Progenitor cell of endocrine pancreas (in vitro differentiated cells): ENCODE measurements at regions not wholly inside any gene's neighbourhood (a gene's known extent, or its start where the extent isn't known, plus 50 kb on each side); places are given as distances from the start of the nearest gene placed in this dataset.

Source experiments
- DNase-seq: peaks from one replicate; pipeline ENCODE4 v3.0.0; 2021; ENCODE audit warnings: low spot score; ENCODE audit not compliant: unreplicated experiment
- H3K27ac Mint-ChIP-seq: 2 replicates; pipeline ENCODE4 v1.8.0; 2021; ENCODE audit warnings: mild to moderate bottlenecking, moderate library complexity, mixed read lengths
- H3K27me3 Mint-ChIP-seq: 2 replicates; pipeline ENCODE4 v1.8.0; 2021; ENCODE audit warnings: mixed read lengths
- H3K36me3 Mint-ChIP-seq: 2 replicates; pipeline ENCODE4 v1.8.0; 2022; ENCODE audit warnings: mixed read lengths; ENCODE audit not compliant: insufficient read depth
- H3K4me1 Mint-ChIP-seq: 2 replicates; pipeline ENCODE4 v1.8.0; 2021; ENCODE audit warnings: low read depth, mixed read lengths
- H3K4me3 Mint-ChIP-seq: 2 replicates; pipeline ENCODE4 v1.8.0; 2021; ENCODE audit warnings: low read depth, mild to moderate bottlenecking, moderate library complexity, mixed read lengths
- H3K9me3 Mint-ChIP-seq: 2 replicates; pipeline ENCODE4 v1.8.0; 2021; ENCODE audit warnings: low read depth, mixed read lengths
- TF ChIP-seq, protein P1 (sequence below): fragments of 200-600 bp; sonication (generic); IDR thresholded peaks from one replicate; pipeline ENCODE4 v1.5.0; 2021; ENCODE audit warnings: antibody characterized with exemption, mild to moderate bottlenecking; ENCODE audit not compliant: unreplicated experiment

- H3K27ac Mint-ChIP-seq = no peak overlapping the region
- no peaks in the 10 kb centered on the region for H3K27me3 Mint-ChIP-seq
- TF ChIP-seq, protein P1, sequence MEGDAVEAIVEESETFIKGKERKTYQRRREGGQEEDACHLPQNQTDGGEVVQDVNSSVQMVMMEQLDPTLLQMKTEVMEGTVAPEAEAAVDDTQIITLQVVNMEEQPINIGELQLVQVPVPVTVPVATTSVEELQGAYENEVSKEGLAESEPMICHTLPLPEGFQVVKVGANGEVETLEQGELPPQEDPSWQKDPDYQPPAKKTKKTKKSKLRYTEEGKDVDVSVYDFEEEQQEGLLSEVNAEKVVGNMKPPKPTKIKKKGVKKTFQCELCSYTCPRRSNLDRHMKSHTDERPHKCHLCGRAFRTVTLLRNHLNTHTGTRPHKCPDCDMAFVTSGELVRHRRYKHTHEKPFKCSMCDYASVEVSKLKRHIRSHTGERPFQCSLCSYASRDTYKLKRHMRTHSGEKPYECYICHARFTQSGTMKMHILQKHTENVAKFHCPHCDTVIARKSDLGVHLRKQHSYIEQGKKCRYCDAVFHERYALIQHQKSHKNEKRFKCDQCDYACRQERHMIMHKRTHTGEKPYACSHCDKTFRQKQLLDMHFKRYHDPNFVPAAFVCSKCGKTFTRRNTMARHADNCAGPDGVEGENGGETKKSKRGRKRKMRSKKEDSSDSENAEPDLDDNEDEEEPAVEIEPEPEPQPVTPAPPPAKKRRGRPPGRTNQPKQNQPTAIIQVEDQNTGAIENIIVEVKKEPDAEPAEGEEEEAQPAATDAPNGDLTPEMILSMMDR = no peak
- no peaks in the 10 kb centered on the region for H3K36me3 Mint-ChIP-seq
- no peak overlapping the region for H3K4me3 Mint-ChIP-seq
- no peaks in the 10 kb centered on the region for H3K9me3 Mint-ChIP-seq
- H3K4me1 Mint-ChIP-seq = no peaks in the 10 kb centered on the region
- DNase-seq = no peak
Measured at GRCh38 chr5:109573256-109573655, 116.5 kb upstream of the MAN2A1 start.

GRCh38 chr5:109571785-109572184 is 117.9 kb upstream of the MAN2A1 start:
- no peaks in the 10 kb centered on the region for H3K9me3 Mint-ChIP-seq
- no peak for DNase-seq
- no peak overlapping the region for H3K4me3 Mint-ChIP-seq
- no peak overlapping the region for H3K27ac Mint-ChIP-seq
- H3K4me1 Mint-ChIP-seq = no peaks in the 10 kb centered on the region
- H3K36me3 Mint-ChIP-seq = no peaks in the 10 kb centered on the region
- TF ChIP-seq, protein P1 = no peak
- no peaks in the 10 kb centered on the region for H3K27me3 Mint-ChIP-seq

GRCh38 chr5:109570362-109570874 is 119.3 kb upstream of the MAN2A1 start:
- Mint-ChIP-seq H3K27ac (no peak overlapping the region), H3K36me3 (no peaks in the 10 kb centered on the region), H3K27me3 (no peaks in the 10 kb centered on the region), H3K4me3 (no peak overlapping the region), H3K4me1 (no peaks in the 10 kb centered on the region), H3K9me3 (no peaks in the 10 kb centered on the region)
- TF ChIP-seq, protein P1 = no peak
- DNase-seq = no peak

DNA sequence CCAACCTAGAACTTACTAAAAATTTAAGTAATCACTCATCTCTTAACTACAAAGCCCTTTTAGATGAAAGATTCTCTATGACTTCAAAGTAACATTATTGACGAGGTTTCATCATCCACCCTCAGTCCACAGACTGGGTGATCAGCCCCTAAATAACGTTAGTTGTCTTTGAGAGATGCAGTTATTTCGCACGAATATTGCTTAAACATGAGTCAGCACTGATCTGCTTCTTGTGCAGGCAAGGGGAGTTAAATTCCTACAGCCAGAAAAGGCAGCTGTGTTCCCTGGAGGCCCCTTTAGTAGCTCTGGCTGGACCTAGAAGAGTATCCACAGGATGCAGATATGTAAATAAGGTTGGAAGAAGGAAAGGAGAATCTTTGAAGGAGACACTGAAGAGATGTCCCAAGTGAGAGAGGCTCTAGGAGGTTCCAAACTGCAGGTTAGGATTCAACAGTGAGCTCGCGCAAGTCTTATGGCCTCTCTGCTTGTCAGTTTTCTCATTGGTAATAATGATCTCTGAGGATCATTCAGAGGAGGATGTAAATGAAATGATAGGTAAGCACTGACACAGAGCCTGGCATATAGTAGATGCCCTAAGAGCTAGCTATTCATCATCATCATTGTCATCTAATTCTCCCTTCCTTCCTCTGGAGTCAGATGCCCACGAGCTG is 122.2 kb upstream of the MAN2A1 start:
- Mint-ChIP-seq H3K27ac (no peak overlapping the region), H3K27me3 (no peaks in the 10 kb centered on the region), H3K36me3 (no peaks in the 10 kb centered on the region), H3K4me3 (no peak overlapping the region), H3K4me1 (no peaks in the 10 kb centered on the region), H3K9me3 (no peaks in the 10 kb centered on the region)
- DNase-seq = no peak
- TF ChIP-seq, protein P1 = no peak

- H3K4me3 Mint-ChIP-seq = no peak overlapping the region
Measured at GRCh38 chr5:109566361-109566760, 123.4 kb upstream of the MAN2A1 start.

More at GRCh38 chr5:109566361-109566760, 123.4 kb upstream of the MAN2A1 start:
- no peaks in the 10 kb centered on the region for H3K36me3 Mint-ChIP-seq
- no peaks in the 10 kb centered on the region for H3K4me1 Mint-ChIP-seq
- TF ChIP-seq, protein P1 = no peak
- no peak for DNase-seq
- H3K27ac Mint-ChIP-seq = no peak overlapping the region
- no peaks in the 10 kb centered on the region for H3K9me3 Mint-ChIP-seq
- H3K27me3 Mint-ChIP-seq = no peaks in the 10 kb centered on the region
